ENCODE measurements at regions not wholly inside any gene's neighbourhood (a gene's known extent, or its start where the extent isn't known, plus 50 kb on each side); places are given as distances from the start of the nearest gene placed in this dataset.

DNA sequence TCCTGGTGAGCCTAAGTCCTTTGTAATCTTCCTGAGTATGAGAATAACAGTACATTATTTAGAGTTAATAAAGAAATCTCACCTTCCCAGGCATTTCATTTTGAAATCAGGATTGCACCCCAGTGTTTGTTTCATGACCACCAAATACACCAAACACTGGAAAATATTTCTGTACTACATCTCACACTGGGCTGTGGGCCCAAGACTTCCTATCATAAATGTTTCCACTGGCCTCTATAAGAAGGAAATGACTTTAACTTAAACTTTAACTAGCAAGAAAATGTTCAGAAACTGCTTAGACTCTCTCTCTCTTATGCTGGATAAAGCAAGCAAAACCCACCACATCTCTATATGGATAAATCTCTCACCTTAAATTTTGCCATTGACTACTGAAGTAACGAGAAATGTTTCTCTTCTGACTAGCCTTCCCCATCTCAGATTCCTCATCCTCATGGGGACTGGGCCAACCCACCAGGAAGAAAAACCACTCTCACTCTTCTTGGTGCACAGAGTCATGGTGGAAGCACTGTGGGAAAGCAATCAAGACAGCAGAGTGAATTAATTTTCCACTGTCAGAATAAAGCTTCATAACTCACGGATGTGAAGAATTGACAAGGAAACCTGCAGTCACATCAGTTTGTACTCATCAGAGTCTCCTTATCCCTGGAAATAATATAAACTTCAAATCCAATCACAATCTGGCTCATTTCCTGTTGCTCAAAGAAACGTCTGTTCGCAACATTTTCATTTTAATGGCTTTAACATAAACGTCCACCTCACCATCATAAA is 859.6 kb downstream of the EPHA3 start:
- no peaks in the 10 kb centered on the region for H3K4me1 ChIP-seq (ENCODE audit: insufficient read depth, low read length)
- WGBS, result 94% methylated on average over 5 of the region's 5 CpGs
- no peaks in the 10 kb centered on the region for H3K36me3 ChIP-seq (ENCODE audit: insufficient read depth, low read length)
- H3K27ac ChIP-seq (ENCODE audit: low read depth, low read length), result no peak overlapping the region
- H3K9ac ChIP-seq (ENCODE audit: low read depth, low read length), result no peak overlapping the region
- no peak overlapping the region for H3K4me3 ChIP-seq (ENCODE audit: low read length)
- no peaks in the 10 kb centered on the region for H3K27me3 ChIP-seq (ENCODE audit: insufficient read depth, low read length)
- 0 out of 2 replicates have a peak, but pooled peaks cover 2% of the 10 kb centered on the region for H3K9me3 ChIP-seq (ENCODE audit: insufficient read depth, low read depth, low read length)

DNA sequence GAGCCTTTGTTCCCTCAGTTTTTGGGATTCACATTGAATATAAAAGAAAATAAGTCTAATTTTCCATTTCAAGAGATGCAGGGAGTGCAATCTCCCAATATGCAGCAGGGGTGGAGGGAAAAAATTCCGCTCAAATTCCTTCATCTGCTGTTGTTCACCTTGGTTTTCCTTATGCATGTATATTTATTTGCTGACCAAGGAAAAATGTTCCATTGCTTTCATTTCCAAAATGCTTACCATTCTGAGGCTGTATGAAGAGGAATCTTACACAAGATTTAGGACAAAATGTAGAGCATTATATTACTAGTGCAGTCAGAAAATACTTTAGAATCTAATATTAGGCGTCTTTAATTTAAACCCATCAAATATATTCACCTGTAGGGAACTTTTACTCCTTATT is 863.9 kb downstream of the EPHA3 start:
- Histone ChIP-seq H3K27ac (ENCODE audit: low read depth, low read length) (no peak overlapping the region), H3K27me3 (ENCODE audit: insufficient read depth, low read length) (no peaks in the 10 kb centered on the region), H3K9ac (ENCODE audit: low read depth, low read length) (no peak overlapping the region), H3K4me3 (ENCODE audit: low read length) (no peak overlapping the region), H3K4me1 (ENCODE audit: insufficient read depth, low read length) (no peaks in the 10 kb centered on the region), H3K36me3 (ENCODE audit: insufficient read depth, low read length) (no peaks in the 10 kb centered on the region), H3K9me3 (ENCODE audit: insufficient read depth, low read depth, low read length) (0 out of 2 replicates have a peak, but pooled peaks cover 2% of the 10 kb centered on the region)
- 83% methylated on average over 1 of the region's 2 CpGs for WGBS

- H3K36me3 ChIP-seq (ENCODE audit: insufficient read depth, low read length), result no peaks in the 10 kb centered on the region
- no peaks in the 10 kb centered on the region for H3K27me3 ChIP-seq (ENCODE audit: insufficient read depth, low read length)
- H3K9ac ChIP-seq (ENCODE audit: low read depth, low read length), result no peak overlapping the region
- WGBS, result 89% methylated on average over 1 of the region's 2 CpGs
- no peaks in the 10 kb centered on the region for H3K4me1 ChIP-seq (ENCODE audit: insufficient read depth, low read length)
- no peak overlapping the region for H3K27ac ChIP-seq (ENCODE audit: low read depth, low read length)
- no peak overlapping the region for H3K4me3 ChIP-seq (ENCODE audit: low read length)
- H3K9me3 ChIP-seq (ENCODE audit: insufficient read depth, low read depth, low read length), result 0 out of 2 replicates have a peak, but pooled peaks cover under 1% of the 10 kb centered on the region
Measured at GRCh38 chr3:89973156-89973555, 865.7 kb downstream of the EPHA3 start.

DNA sequence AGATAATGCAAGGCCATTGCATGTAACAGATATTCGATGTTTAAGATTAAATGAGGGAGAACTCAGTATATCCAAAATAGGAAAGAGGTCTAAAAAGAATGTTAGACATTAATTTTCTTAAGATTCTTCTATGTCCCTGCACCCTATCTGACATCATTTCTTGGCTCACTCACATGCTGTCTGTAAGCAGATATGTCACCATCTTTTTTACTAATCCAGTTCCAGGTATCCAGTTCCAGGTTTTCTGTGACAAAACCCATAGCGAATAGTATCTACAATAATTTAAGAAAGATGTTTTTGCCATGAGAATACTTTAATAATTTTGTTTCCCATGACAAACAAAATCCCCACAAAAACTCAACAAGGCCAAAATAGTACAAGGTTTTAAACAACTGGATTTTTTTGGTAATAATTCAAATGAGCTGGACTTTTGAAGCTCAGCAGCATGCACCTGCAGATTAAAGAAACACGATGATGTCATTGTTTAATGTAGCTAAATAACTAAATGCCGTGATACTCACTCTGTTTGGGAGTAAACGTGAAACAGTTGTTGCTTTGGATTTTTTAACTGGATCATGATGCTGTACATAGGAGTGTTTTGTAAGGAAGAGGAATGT is 867.6 kb downstream of the EPHA3 start:
- H3K27ac ChIP-seq (ENCODE audit: low read depth, low read length), result no peak overlapping the region
- H3K9me3 ChIP-seq (ENCODE audit: insufficient read depth, low read depth, low read length), result no peaks in the 10 kb centered on the region
- no peaks in the 10 kb centered on the region for H3K4me1 ChIP-seq (ENCODE audit: insufficient read depth, low read length)
- H3K4me3 ChIP-seq (ENCODE audit: low read length), result no peak overlapping the region
- 95% methylated on average over 3 of the region's 5 CpGs for WGBS
- H3K27me3 ChIP-seq (ENCODE audit: insufficient read depth, low read length), result no peaks in the 10 kb centered on the region
- no peaks in the 10 kb centered on the region for H3K36me3 ChIP-seq (ENCODE audit: insufficient read depth, low read length)
- no peak overlapping the region for H3K9ac ChIP-seq (ENCODE audit: low read depth, low read length)

GRCh38 chr3:89983449-89983848 is 876.0 kb downstream of the EPHA3 start:
- Histone ChIP-seq H3K4me3 (ENCODE audit: low read length) (no peak overlapping the region), H3K27ac (ENCODE audit: low read depth, low read length) (no peak overlapping the region), H3K4me1 (ENCODE audit: insufficient read depth, low read length) (no peaks in the 10 kb centered on the region), H3K9ac (ENCODE audit: low read depth, low read length) (no peak overlapping the region), H3K9me3 (ENCODE audit: insufficient read depth, low read depth, low read length) (0 out of 2 replicates have a peak, but pooled peaks cover 2% of the 10 kb centered on the region), H3K27me3 (ENCODE audit: insufficient read depth, low read length) (no peaks in the 10 kb centered on the region), H3K36me3 (ENCODE audit: insufficient read depth, low read length) (no peaks in the 10 kb centered on the region)
- 95% methylated on average over 2 of the region's 2 CpGs for WGBS

- Histone ChIP-seq H3K27me3 (ENCODE audit: insufficient read depth, low read length) (no peaks in the 10 kb centered on the region), H3K4me1 (ENCODE audit: insufficient read depth, low read length) (peaks cover 7% of the 10 kb centered on the region; the same call in 1 of the 2 replicates), H3K27ac (ENCODE audit: low read depth, low read length) (no peak overlapping the region), H3K4me3 (ENCODE audit: low read length) (no peak overlapping the region), H3K9me3 (ENCODE audit: insufficient read depth, low read depth, low read length) (no peaks in the 10 kb centered on the region), H3K9ac (ENCODE audit: low read depth, low read length) (no peak overlapping the region), H3K36me3 (ENCODE audit: insufficient read depth, low read length) (no peaks in the 10 kb centered on the region)
- 86% methylated on average over 1 of the region's 4 CpGs for WGBS
Measured at GRCh38 chr3:90005281-90005847, 897.9 kb downstream of the EPHA3 start.

DNA sequence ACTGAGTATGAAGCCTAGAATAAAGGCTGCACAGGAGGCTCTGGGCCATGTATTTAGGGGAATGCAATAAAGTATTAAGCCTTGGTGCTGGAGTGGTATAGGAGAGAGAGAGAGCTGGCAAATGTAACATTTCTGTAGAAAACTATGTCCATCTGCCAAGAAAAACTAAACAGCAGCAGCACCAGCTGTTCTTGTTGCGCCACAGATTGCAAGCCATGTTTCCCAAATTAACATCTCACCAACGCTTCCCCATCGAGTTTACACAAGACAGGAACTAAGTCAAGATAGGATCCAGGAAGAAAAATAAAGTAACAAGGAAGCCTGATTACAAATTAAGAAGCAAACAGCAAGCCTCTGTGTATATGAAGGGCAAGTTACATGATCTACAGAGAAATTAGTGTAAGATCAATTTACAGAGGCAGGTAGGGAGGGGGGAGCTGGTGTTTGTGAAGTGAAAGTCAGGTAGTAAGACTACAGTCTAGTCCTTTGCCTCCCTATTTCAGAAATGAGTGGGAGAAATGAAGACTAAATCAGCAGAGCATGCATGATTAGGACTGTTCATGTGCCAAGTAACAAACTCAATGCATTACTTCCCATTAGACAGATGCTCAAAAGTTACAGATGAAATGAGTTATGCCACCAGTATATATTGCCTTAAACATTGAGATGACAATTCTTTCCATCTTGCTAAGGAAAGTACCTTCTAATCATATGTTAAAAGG is 900.5 kb downstream of the EPHA3 start:
- no peaks in the 10 kb centered on the region for H3K9me3 ChIP-seq (ENCODE audit: insufficient read depth, low read depth, low read length)
- 94% methylated on average over 3 of the region's 3 CpGs for WGBS

GRCh38 chr3:90010341-90010740 is 902.9 kb downstream of the EPHA3 start:
- Histone ChIP-seq H3K4me1 (ENCODE audit: insufficient read depth, low read length) (peaks cover 17% of the 10 kb centered on the region; the same call in 1 of the 2 replicates), H3K9ac (ENCODE audit: low read depth, low read length) (no peak overlapping the region), H3K36me3 (ENCODE audit: insufficient read depth, low read length) (no peaks in the 10 kb centered on the region), H3K9me3 (ENCODE audit: insufficient read depth, low read depth, low read length) (no peaks in the 10 kb centered on the region), H3K27me3 (ENCODE audit: insufficient read depth, low read length) (no peaks in the 10 kb centered on the region), H3K4me3 (ENCODE audit: low read length) (no peak overlapping the region), H3K27ac (ENCODE audit: low read depth, low read length) (no peak overlapping the region)
- WGBS, result 56% methylated on average over 3 of the region's 3 CpGs

More for the DNA sequence above, 900.5 kb downstream of the EPHA3 start:
- Histone ChIP-seq H3K27me3 (ENCODE audit: insufficient read depth, low read length) (no peaks in the 10 kb centered on the region), H3K27ac (ENCODE audit: low read depth, low read length) (no peak overlapping the region), H3K4me1 (ENCODE audit: insufficient read depth, low read length) (peaks cover 14% of the 10 kb centered on the region; the same call in 1 of the 2 replicates), H3K9ac (ENCODE audit: low read depth, low read length) (no peak overlapping the region), H3K36me3 (ENCODE audit: insufficient read depth, low read length) (no peaks in the 10 kb centered on the region), H3K4me3 (ENCODE audit: low read length) (no peak overlapping the region)

DNA sequence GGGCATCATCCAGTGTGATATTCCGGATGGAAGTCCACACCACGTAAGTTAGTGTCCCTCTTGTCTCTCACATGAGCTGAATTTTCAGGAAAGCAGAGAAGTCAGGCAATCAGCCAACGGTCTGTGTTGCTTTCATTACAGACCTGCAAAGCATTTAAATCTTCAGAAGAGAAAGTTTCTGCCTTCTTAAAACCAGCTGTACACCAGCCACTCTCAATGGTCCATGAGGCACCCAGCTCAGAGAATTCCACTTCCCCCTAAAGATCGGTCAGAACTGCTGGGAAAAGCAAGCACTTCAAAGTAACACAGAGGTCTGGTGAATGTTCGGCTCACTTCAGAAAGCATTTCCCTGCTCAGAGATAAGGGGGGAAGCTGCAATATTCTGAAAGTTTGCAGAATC is 903.7 kb downstream of the EPHA3 start:
- no peak overlapping the region for H3K4me3 ChIP-seq (ENCODE audit: low read length)

DNA sequence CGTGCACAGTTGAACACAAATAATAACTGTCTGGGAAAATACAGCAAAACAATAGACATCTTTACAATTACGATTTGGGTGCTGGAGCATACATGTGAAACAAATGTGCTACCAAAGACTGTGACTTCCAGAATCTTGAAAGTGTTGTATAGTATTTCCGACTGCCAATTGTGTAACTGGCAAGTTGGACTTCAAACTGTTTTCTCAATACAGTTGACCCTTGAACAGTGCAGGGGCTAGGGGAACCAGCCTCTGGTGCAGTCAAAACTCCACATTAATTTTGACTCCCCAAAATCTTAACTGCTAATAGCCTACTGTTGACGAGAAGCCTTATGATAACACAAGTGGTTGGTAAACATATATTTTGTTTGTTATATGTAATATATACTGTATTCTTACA is 904.2 kb downstream of the EPHA3 start:
- Histone ChIP-seq H3K36me3 (ENCODE audit: insufficient read depth, low read length) (no peaks in the 10 kb centered on the region), H3K9me3 (ENCODE audit: insufficient read depth, low read depth, low read length) (no peaks in the 10 kb centered on the region), H3K9ac (ENCODE audit: low read depth, low read length) (no peak overlapping the region), H3K27me3 (ENCODE audit: insufficient read depth, low read length) (no peaks in the 10 kb centered on the region), H3K4me3 (ENCODE audit: low read length) (no peak overlapping the region), H3K27ac (ENCODE audit: low read depth, low read length) (no peak overlapping the region), H3K4me1 (ENCODE audit: insufficient read depth, low read length) (peaks cover 28% of the 10 kb centered on the region; the same call in 1 of the 2 replicates)
- WGBS, result 93% methylated on average over 3 of the region's 4 CpGs

More for the DNA sequence above, 903.7 kb downstream of the EPHA3 start:
- Histone ChIP-seq H3K9ac (ENCODE audit: low read depth, low read length) (no peak overlapping the region), H3K36me3 (ENCODE audit: insufficient read depth, low read length) (no peaks in the 10 kb centered on the region), H3K27ac (ENCODE audit: low read depth, low read length) (no peak overlapping the region), H3K9me3 (ENCODE audit: insufficient read depth, low read depth, low read length) (no peaks in the 10 kb centered on the region), H3K27me3 (ENCODE audit: insufficient read depth, low read length) (no peaks in the 10 kb centered on the region), H3K4me1 (ENCODE audit: insufficient read depth, low read length) (peaks cover 25% of the 10 kb centered on the region; the same call in 1 of the 2 replicates)
- WGBS, result 76% methylated on average over 5 of the region's 5 CpGs

DNA sequence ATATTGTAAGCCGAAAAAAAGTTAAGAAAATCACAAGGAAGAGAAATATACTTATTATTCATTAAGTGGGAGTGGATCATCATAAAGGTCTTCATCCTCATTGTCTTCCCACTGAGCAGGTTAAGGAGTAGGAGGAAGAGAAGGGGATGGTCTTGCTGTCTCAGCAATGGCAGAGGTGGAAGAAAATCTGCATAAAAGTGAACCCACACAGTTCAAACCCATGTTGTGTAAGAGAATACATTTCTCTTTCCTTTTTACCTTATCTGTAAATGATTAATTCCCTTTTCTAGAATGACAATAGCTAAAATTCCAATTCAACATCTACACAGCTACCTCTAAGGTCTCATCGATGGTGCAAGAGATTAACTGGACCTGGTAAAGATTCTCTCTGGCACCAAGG is 904.6 kb downstream of the EPHA3 start:
- H3K27me3 ChIP-seq (ENCODE audit: insufficient read depth, low read length), result no peaks in the 10 kb centered on the region
- H3K27ac ChIP-seq (ENCODE audit: low read depth, low read length), result no peak overlapping the region
- H3K9ac ChIP-seq (ENCODE audit: low read depth, low read length), result no peak overlapping the region
- H3K9me3 ChIP-seq (ENCODE audit: insufficient read depth, low read depth, low read length), result no peaks in the 10 kb centered on the region
- no peak overlapping the region for H3K4me3 ChIP-seq (ENCODE audit: low read length)
- peaks cover 30% of the 10 kb centered on the region; the same call in 1 of the 2 replicates for H3K4me1 ChIP-seq (ENCODE audit: insufficient read depth, low read length)
- no peaks in the 10 kb centered on the region for H3K36me3 ChIP-seq (ENCODE audit: insufficient read depth, low read length)
- WGBS, result 93% methylated on average over 1 of the region's 2 CpGs

Data from HUES64 (cell line).